ENCODE measurements at regions not wholly inside any gene's neighbourhood (a gene's known extent, or its start where the extent isn't known, plus 50 kb on each side); places are given as distances from the start of the nearest gene placed in this dataset.

- TF ChIP-seq CTCF (IDR thresholded peaks at IDR 0.05) = no peak
- TF ChIP-seq POLR2A (IDR thresholded peaks at IDR 0.05) = no peak
These were observed 1286.4 kb downstream of the EPHA7 start for GRCh38 chr6:92132957-92133356.

All from body of pancreas (tissue), 4 donors.